NCI-H187 (cell line): ENCODE measurements at regions not wholly inside any gene's neighbourhood (a gene's known extent, or its start where the extent isn't known, plus 50 kb on each side); places are given as distances from the start of the nearest gene placed in this dataset.

Experiments used
- DNase-seq, 2 experiments: peaks; one replicate each; lab custom pipeline; 2025; lab: John Stamatoyannopoulos, UW

DNA sequence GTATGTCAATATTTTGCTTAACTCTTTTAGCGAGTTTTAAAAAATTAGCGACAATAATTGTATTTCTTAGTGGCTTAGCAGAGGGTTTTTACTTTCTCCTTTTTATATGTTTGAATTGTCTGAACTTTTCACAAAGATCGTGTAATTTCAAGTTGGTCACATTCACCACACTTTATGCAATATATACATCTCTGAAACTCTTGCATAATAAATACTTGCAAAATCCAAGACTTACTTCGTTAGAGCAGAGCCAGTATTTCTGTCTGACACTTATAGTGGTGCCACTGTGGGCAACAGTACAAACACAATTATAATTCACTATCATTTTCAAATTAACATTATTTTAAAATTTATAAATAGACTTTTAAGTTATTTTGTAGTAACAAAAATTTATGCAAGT is 62.0 kb downstream of the SUCNR1 start:
- no peak for DNase-seq

GRCh38 chr3:151940481-151940880 is 67.0 kb downstream of the SUCNR1 start:
- no peak for DNase-seq

DNA sequence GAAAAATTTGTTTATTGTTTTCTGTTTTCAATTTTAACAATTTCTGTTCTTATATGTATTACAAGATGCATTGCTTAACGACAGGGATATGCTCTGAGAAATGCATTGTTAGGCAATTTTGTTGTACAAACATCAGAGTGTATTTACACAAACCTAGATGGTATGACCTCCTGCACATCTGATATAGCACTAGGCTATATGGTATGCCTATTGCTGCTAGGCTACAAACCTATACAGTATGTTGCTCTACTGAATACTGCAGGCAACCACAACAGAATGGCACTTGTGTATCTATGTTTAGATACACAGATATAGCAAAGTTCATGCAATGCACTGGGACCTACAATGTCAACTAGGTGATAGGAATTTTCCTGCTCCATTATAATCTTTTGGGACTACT is 70.1 kb downstream of the SUCNR1 start:
- no peak for DNase-seq

GRCh38 chr3:151944356-151944755 is 70.9 kb downstream of the SUCNR1 start:
- no peak for DNase-seq

DNA sequence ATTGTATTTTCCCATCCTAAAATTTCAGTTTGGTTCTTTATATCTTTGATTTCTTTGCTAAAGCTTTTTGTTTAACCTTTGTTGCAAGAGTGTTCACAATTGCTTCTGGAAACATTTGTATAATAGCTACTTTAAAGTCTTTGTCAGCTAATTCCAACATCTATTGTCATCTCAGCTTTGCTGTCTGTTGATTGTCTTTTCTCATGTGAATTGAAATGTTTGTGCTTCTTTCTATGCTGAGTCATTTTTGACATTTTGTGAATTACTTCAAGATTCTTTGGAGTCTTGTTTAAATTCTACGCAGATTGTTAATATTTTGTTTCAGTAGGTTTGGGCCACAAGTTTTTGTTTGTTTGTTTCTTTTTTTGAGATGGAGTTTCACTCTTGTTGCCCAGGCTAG is 73.2 kb downstream of the SUCNR1 start:
- no peak for DNase-seq

GRCh38 chr3:151949706-151950105 is 76.3 kb downstream of the SUCNR1 start:
- DNase-seq, result no peak

DNA sequence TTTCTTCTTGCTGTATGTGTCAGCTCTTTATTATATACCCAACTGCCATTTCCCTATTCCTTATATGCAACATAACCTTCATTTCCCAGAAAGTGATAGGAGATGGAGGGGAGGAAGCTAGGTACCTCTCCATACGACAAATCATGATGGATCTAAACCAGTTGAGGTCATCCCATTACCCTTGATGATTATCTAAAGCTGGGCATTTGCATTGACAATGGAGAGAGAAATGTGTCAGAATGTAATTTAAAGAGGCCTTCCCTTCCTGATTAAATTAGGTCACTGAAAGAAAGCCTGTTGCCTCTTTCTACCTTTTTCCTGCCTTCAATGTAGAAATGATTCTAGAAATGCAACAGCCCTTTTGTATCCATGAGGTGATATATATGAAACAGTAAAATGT is 81.9 kb downstream of the SUCNR1 start:
- no peak for DNase-seq

DNA sequence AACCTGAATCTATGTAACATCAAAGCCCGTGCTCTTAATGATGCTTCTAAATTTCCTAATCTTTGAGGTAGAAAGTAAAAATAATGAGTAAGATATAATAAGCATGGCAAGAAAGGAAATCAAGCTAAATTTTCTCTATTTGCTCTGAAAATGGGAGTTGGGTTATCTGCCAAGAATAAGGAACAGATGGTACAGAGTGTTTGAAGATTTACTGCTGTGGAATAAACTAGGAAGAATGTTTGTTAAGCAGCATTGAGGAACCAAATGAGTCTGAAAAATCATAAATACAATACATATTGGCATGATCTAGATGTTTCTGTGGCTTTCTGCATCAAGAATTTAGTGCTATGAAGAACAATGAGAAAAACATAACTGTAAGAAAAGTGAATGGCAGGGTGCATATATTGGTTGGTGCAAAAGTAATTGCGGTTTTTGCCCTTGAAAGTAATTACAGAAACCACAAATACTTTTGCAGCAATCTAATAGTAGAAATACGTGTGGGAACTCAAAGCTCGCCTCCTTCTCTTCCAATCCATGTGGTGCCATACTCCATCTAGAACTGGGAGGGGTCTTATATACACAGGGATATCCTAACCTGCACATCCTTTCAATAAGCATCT is 87.6 kb downstream of the SUCNR1 start:
- no peak for DNase-seq

DNA sequence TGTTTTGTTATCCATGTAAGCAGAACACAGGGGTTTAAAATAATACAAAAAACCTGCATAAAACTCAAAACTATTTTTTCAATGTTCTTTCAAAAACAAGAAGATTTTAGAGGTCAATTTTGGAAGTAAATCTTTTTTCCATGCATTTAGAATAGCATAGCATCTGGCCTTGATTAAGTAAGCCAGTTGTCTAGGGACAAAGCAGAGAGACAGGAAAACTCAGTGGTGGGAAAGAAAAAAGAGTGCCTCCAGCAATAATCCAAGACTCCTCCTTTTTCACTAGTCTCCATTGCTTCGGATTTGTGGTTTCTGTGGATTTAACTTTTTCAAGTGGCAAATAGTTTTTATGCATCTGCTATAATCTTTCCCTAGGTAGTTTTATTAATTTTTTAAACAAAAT is 88.9 kb downstream of the SUCNR1 start:
- no peak for DNase-seq

DNA sequence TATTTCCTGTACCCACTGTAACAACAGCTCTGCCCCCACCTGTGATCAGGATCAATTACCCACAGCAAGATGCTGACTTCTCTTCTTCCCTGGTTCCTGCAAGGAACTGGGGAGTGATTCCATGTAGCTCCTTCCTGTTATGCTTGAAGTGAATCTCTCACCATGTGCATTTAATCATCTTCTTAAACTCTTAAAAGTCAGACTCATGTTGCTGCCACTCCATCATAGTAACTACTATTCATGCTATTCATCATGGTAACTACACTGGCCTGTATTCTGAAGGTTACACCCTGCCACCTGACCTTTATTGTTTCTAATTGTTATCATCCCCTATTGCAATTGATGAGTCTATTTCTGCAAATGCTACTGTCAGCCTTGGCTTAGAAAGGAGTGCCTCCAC is 89.5 kb downstream of the SUCNR1 start:
- no peak for DNase-seq

DNA sequence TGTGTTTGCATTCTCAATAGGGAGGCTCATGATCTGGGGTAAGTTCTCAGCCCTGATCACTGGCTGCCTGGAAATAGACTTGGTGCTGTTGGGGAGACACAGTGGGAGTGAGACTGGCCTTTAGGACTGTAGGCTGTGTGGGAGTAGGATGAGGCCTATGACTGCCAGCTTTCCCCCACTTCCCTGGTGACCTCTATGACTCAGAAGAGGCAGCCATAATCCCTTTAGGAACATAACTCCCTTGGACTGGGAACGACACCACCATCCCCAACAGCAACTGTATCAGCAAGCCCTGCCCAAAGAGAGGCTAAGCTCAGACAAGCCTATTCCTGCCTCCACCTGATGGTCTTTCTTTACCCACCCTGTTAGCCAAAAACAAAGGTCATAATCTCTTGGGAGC is 91.3 kb downstream of the SUCNR1 start:
- DNase-seq, result no peak

DNA sequence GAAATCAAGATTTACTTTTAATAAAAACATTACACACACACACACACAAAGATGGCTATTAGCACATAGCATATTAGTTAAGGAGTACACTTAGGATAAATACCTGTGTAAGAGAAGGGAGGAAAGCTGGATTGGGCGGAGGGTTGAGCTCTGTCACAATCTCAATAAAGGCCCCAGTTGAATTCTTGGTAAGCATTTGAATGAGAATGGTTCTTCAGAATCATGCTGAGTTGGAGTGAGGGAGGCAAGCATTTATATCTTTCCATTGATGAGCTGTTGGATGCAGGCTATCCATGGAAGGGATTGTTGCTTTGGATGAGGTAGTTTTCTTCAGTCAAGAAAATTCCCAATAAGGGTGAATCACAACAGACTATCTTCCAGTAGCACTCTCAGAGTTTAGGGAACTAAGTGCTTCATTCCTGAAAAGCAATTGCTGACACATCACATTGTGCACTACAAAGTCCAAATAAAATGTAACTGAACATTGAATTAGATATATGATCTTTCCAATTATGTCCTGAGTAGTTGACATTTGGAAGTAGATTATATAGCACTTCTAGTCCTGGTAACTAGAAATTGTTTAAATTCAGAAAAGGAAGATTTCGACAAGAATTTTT is 95.7 kb downstream of the SUCNR1 start:
- no peak for DNase-seq

GRCh38 chr3:151971814-151972579 is 98.6 kb downstream of the SUCNR1 start:
- DNase-seq, result peak in 1 of 2 experiments; percentile 7

GRCh38 chr3:151974067-151974466 is 100.6 kb downstream of the SUCNR1 start:
- no peak for DNase-seq

- DNase-seq, result no peak
These were observed 103.0 kb downstream of the SUCNR1 start for GRCh38 chr3:151976211-151977050.

DNA sequence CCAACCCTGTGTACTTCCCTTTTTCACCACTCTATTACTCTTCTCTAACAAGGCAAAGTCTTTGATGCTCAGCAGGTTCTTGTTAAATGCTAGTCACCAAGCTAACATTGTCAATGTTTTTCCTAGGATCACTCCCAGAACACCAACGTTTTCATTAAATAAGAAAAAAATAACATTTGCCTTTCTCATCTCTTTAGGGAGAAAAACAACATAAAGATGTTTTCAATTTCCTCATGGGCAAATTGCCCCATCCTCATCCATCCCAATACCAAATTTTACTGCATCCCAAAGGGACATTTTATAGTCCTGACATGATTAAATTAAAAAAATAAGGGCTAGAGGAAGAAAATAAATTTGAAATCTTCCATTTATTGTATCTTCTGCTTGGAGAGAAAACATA is 106.5 kb downstream of the SUCNR1 start:
- no peak for DNase-seq

GRCh38 chr3:151983538-151983937 is 110.1 kb downstream of the SUCNR1 start:
- DNase-seq, result no peak

- DNase-seq, result no peak
These were observed 112.5 kb downstream of the SUCNR1 start for GRCh38 chr3:151985787-151986430.

GRCh38 chr3:151987893-151988292 is 114.5 kb downstream of the SUCNR1 start:
- no peak for DNase-seq

GRCh38 chr3:151989621-151990020 is 116.2 kb downstream of the SUCNR1 start:
- no peak for DNase-seq

GRCh38 chr3:151990696-151991376 is 117.4 kb downstream of the SUCNR1 start:
- DNase-seq, result no peak
